ENCODE measurements at regions not wholly inside any gene's neighbourhood (a gene's known extent, or its start where the extent isn't known, plus 50 kb on each side); places are given as distances from the start of the nearest gene placed in this dataset.

- no peak for TF ChIP-seq E2F8 (IDR thresholded peaks at IDR 0.05; ENCODE audit: low read depth, partially characterized antibody)
- no peak for TF ChIP-seq ZNF444 (CRISPR knock-in tag; IDR thresholded peaks at IDR 0.05)
Measured at GRCh38 chr2:14750433-14750832, 117.9 kb downstream of the LRATD1 start (continued).

GRCh38 chr2:14751581-14751980 lies 119.1 kb downstream of the LRATD1 start:
- Histone ChIP-seq H4K20me1 (replicated peaks; ENCODE audit: control insufficient read depth, insufficient read depth, low read length) (no peaks in the 10 kb centered on the region), H3K36me3 (ENCODE audit: control insufficient read depth, insufficient read depth, low read length) (no peaks in the 10 kb centered on the region), H3K4me2 (ENCODE audit: insufficient read depth, low read length) (no peak overlapping the region), H3K27ac (ENCODE audit: extremely low read depth, low read depth, low read length) (no peak overlapping the region), H3K4me1 (replicated peaks in 1 of 2; ENCODE audit: control insufficient read depth in 2 of 2, insufficient read depth in 2 of 2, low read length in 2 of 2) (no peaks in the 10 kb centered on the region), H3K79me2 (ENCODE audit: control insufficient read depth, insufficient read depth, low read length) (no peaks in the 10 kb centered on the region), H3K9me3 (replicated peaks; ENCODE audit: control insufficient read depth, insufficient read depth, low read depth, low read length) (peaks cover 8% of the 10 kb centered on the region; the same call in 1 of the 2 replicates), H3K9me1 (ENCODE audit: control insufficient read depth, insufficient read depth, low read length) (no peaks in the 10 kb centered on the region), H3K9ac (ENCODE audit: insufficient read depth in 1 of 2, low read depth in 2 of 2, low read length in 2 of 2) (no peak overlapping the region), H3K4me3 (no peak overlapping the region), H3K27me3 (ENCODE audit: control insufficient read depth in 2 of 2, insufficient read depth in 2 of 2, low read length in 2 of 2) (no peaks in the 10 kb centered on the region), H2AFZ (ENCODE audit: low read depth, low read length) (no peak overlapping the region)
- CTCF ChIA-PET (ENCODE audit: low intra/inter-chr PET ratio): no interaction called here
- DNase-seq (ENCODE audit: extremely low read depth in 1 of 4, low spot score in 3 of 4): no peak
- in situ Hi-C loops (cut with MboI): no loop called here
- POLR2A ChIA-PET: no interaction called here
- WGBS (ENCODE audit: insufficient coverage, low coverage, missing lambda C conversion rate): 4% methylated on average over 5 of the region's 5 CpGs
- ATAC-seq: no peak
- intact Hi-C loops (cut with micrococcal nuclease): no loop called here
- BruUV-seq (replicated peaks): no TSS peak
- FAIRE-seq: no peak
- no peak for TF ChIP-seq EZH2 (IDR thresholded peaks at IDR 0.05; ENCODE audit: borderline replicate concordance, low read depth, low read length)
- TF ChIP-seq ZNF586 (CRISPR knock-in tag; conservative IDR thresholded peaks at IDR 0.05): no peak
- TF ChIP-seq ZNF707 (CRISPR knock-in tag; conservative IDR thresholded peaks at IDR 0.05): no peak
- TF ChIP-seq GATAD2B (IDR thresholded peaks at IDR 0.05; ENCODE audit: borderline replicate concordance): no peak
- no peak for TF ChIP-seq TBL1XR1 (IDR thresholded peaks at IDR 0.05; ENCODE audit: low read length in 2 of 2)
- no peak for TF ChIP-seq HEY1 (CRISPR knock-in tag; IDR thresholded peaks at IDR 0.05; ENCODE audit: borderline replicate concordance)
- no peak for TF ChIP-seq BDP1 (IDR thresholded peaks at IDR 0.05; ENCODE audit: insufficient read depth, insufficient read length)
- TF ChIP-seq EP400 (IDR thresholded peaks at IDR 0.05): no peak
- TF ChIP-seq RERE (CRISPR knock-in tag; IDR thresholded peaks at IDR 0.05; ENCODE audit: borderline replicate concordance): no peak
- TF ChIP-seq JUNB (CRISPR knock-in tag; conservative IDR thresholded peaks at IDR 0.05): no peak
- no peak for TF ChIP-seq USF2 (CRISPR knock-in tag; IDR thresholded peaks at IDR 0.05)

All from K562 (cell line).